SK-N-SH (cell line): ENCODE measurements at regions not wholly inside any gene's neighbourhood (a gene's known extent, or its start where the extent isn't known, plus 50 kb on each side); places are given as distances from the start of the nearest gene placed in this dataset.

Source experiments
- CTCF ChIA-PET: fragments of 300-600, 350-600 bp; formaldehyde crosslinking; extraction: SDS; loops from one replicate; lab custom pipeline; 2021; lab: Yijun Ruan, JAX
- POLR2A ChIA-PET: fragments of 350-600 bp; sonication (Branson Sonifier 250); formaldehyde crosslinking; extraction: SDS; loops from one replicate; lab custom pipeline; 2020; ENCODE audit warnings: antibody characterized with exemption, inconsistent platforms; lab: Yijun Ruan, JAX
- DNase-seq: peaks from one replicate; pipeline ENCODE4 v3.0.0; 2012
- H2AFZ ChIP-seq: fragments of 200-600 bp; sonication (generic); 2 replicates; pipeline ENCODE4 v1.8.1; 2016; ENCODE audit warnings: antibody characterized with exemption, mild to moderate bottlenecking, low read depth
- H3F3A ChIP-seq: fragments of 200-600 bp; sonication (generic); replicated peaks from 2 replicates; pipeline ENCODE3; 2016; ENCODE audit warnings: antibody characterized with exemption, mild to moderate bottlenecking; ENCODE audit not compliant: insufficient read depth
- H3K27ac ChIP-seq, 2 experiments: fragments of 200-500 bp in 1 of 2; fragments of 200-600 bp in 1 of 2; sonication (Bioruptor generic) in 1 of 2; sonication (generic), shearing (Covaris generic) in 1 of 2; 2 replicates each; pipeline versions ENCODE4 v1.5.1 to v1.6.1; 2014 to 2016; ENCODE audit warnings: low read depth in 2 of 2, inconsistent platforms in 1 of 2, low read length in 1 of 2, mild to moderate bottlenecking in 1 of 2, mixed read lengths in 1 of 2
- H3K27me3 ChIP-seq: fragments of 200-600 bp; sonication (generic), shearing (Covaris generic); 2 replicates; pipeline ENCODE4 v1.6.1; 2016; ENCODE audit warnings: mixed run types; ENCODE audit not compliant: insufficient read depth
- H3K36me3 ChIP-seq, 2 experiments: fragments of 200-500 bp in 1 of 2; fragments of 200-600 bp in 1 of 2; sonication (Bioruptor generic) in 1 of 2; sonication (generic) in 1 of 2; replicated peaks in 1 of 2; 2 replicates each; pipeline versions ENCODE3 to v1.5.1; 2014 to 2016; ENCODE audit warnings: low read length in 1 of 2, mild to moderate bottlenecking in 1 of 2; ENCODE audit not compliant: insufficient read depth in 2 of 2, control insufficient read depth in 1 of 2
- H3K4me1 ChIP-seq, 2 experiments: fragments of 200-500 bp in 1 of 2; fragments of 200-600 bp in 1 of 2; sonication (Bioruptor generic) in 1 of 2; sonication (generic), shearing (Covaris generic) in 1 of 2; 2 replicates each; pipeline versions ENCODE4 v1.5.1 to v1.6.1; 2014 to 2016; ENCODE audit warnings: low read depth in 1 of 2, low read length in 1 of 2, mixed run types in 1 of 2; ENCODE audit not compliant: insufficient read depth in 2 of 2, control insufficient read depth in 1 of 2
- H3K4me2 ChIP-seq: fragments of 200-600 bp; sonication (generic), shearing (Covaris generic); 2 replicates; pipeline ENCODE4 v1.6.1; 2017; ENCODE audit warnings: mixed run types
- H3K4me3 ChIP-seq, 2 experiments: fragments of 200-500 bp in 1 of 2; fragments of 200-600 bp in 1 of 2; sonication (Bioruptor generic) in 1 of 2; sonication (generic), shearing (Covaris generic) in 1 of 2; 2 replicates each; pipeline versions ENCODE4 v1.5.1 to v1.8.1; 2014 to 2016; ENCODE audit warnings: low read depth in 2 of 2, inconsistent platforms in 1 of 2, low read length in 1 of 2, mild to moderate bottlenecking in 1 of 2, mixed read lengths in 1 of 2, moderate library complexity in 1 of 2
- H3K79me2 ChIP-seq: fragments of 200-600 bp; sonication (generic); 2 replicates; pipeline ENCODE4 v1.8.1; 2017; ENCODE audit warnings: mild to moderate bottlenecking; ENCODE audit not compliant: insufficient read depth
- H3K9ac ChIP-seq: fragments of 200-600 bp; sonication (generic); 2 replicates; pipeline ENCODE4 v1.6.1; 2017; ENCODE audit warnings: mixed run types
- H3K9me2 ChIP-seq: fragments of 200-600 bp; sonication (generic); 2 replicates; pipeline ENCODE4 v1.6.1; 2017; ENCODE audit warnings: mixed run types
- H3K9me3 ChIP-seq: fragments of 200-600 bp; sonication (generic); 2 replicates; pipeline ENCODE4 v1.6.1; 2017; ENCODE audit warnings: mixed run types, mild to moderate bottlenecking, moderate library complexity
- H4K20me1 ChIP-seq: fragments of 200-600 bp; sonication (generic); 2 replicates; pipeline ENCODE4 v1.6.1; 2017; ENCODE audit warnings: mild to moderate bottlenecking, mixed run types; ENCODE audit not compliant: insufficient read depth
- CHD2 ChIP-seq: fragments of 150-350 bp; IDR thresholded peaks from 2 replicates; pipeline ENCODE4 v1.6.1; 2018; ENCODE audit warnings: low read length; ENCODE audit not compliant: partially characterized antibody
- CTCF ChIP-seq: fragments of 200-600 bp; sonication (generic); IDR thresholded peaks from 2 replicates; pipeline ENCODE4 v1.6.1; 2017; ENCODE audit warnings: antibody characterized with exemption, mild to moderate bottlenecking, moderate library complexity
- ELF1 ChIP-seq: IDR thresholded peaks from 2 replicates; pipeline ENCODE4 v1.4.0; 2012
- EP300 ChIP-seq, 2 experiments: IDR thresholded peaks; 2 replicates each; pipeline versions ENCODE4 v1.4.0 to v1.6.1; 2012; ENCODE audit warnings: borderline replicate concordance in 1 of 2, low read depth in 1 of 2, low read length in 1 of 2
- EZH2phosphoT487 ChIP-seq: fragments of 200-600 bp; sonication (generic); IDR thresholded peaks from 2 replicates; pipeline ENCODE4 v1.6.1; 2017; ENCODE audit warnings: low read depth, mixed run types, mild to moderate bottlenecking, antibody characterized with exemption, moderate library complexity, borderline replicate concordance
- FOSL2 ChIP-seq: IDR thresholded peaks from 2 replicates; pipeline ENCODE4 v1.4.0; 2012; ENCODE audit warnings: low read depth, mild to moderate bottlenecking, moderate library complexity, borderline replicate concordance
- FOXJ3 ChIP-seq: sonication (generic); formaldehyde crosslinking; IDR thresholded peaks from 2 replicates; pipeline ENCODE4 v1.5.1; 2020; ENCODE audit warnings: mild to moderate bottlenecking, missing genetic modification reagents
- FOXM1 ChIP-seq: IDR thresholded peaks from 2 replicates; pipeline ENCODE4 v1.4.0; 2012; ENCODE audit warnings: low read depth, mild to moderate bottlenecking
- GABPA ChIP-seq: IDR thresholded peaks from 2 replicates; pipeline ENCODE4 v1.4.0; 2012; ENCODE audit warnings: low read depth, mild to moderate bottlenecking
- GATA2 ChIP-seq: sonication (generic); formaldehyde crosslinking; IDR thresholded peaks from 2 replicates; pipeline ENCODE4 v1.5.0; 2020; ENCODE audit warnings: mild to moderate bottlenecking, missing genetic modification reagents
- JUND ChIP-seq: IDR thresholded peaks from 2 replicates; pipeline ENCODE4 v1.4.0; 2012
- MXI1 ChIP-seq: IDR thresholded peaks from 2 replicates; pipeline ENCODE4 v1.6.1; 2012; ENCODE audit warnings: mild to moderate bottlenecking, low read depth, low read length, improper control_type of control experiment
- PBX3 ChIP-seq: IDR thresholded peaks from 2 replicates; pipeline ENCODE4; 2012
- RAD21 ChIP-seq: IDR thresholded peaks from 2 replicates; pipeline ENCODE4 v1.6.1; 2012; ENCODE audit warnings: mild to moderate bottlenecking, low read length
- RFX5 ChIP-seq: IDR thresholded peaks from 2 replicates; pipeline ENCODE4 v1.6.1; 2012; ENCODE audit warnings: mild to moderate bottlenecking, improper control_type of control experiment, low read length
- TAF1 ChIP-seq: IDR thresholded peaks from 2 replicates; pipeline ENCODE4 v1.6.1; 2012; ENCODE audit warnings: low read depth, mild to moderate bottlenecking, low read length, moderate library complexity, borderline replicate concordance
- TCF12 ChIP-seq: IDR thresholded peaks from 2 replicates; pipeline ENCODE4 v1.4.0; 2012
- TEAD4 ChIP-seq: IDR thresholded peaks from 2 replicates; pipeline ENCODE4 v1.4.0; 2012; ENCODE audit warnings: mild to moderate bottlenecking, borderline replicate concordance; ENCODE audit not compliant: insufficient read depth
- USF1 ChIP-seq: IDR thresholded peaks from 2 replicates; pipeline ENCODE4 v1.4.0; 2012; ENCODE audit warnings: low read depth, borderline replicate concordance
- WGBS: methylation state at CpG from one replicate; pipeline ENCODE4 v1.1.6; 2017; ENCODE audit warnings: low lambda C conversion rate; 5-methylcytosine and 5-hydroxymethylcytosine counted together

GRCh38 chr4:162912482-162912881 lies 254.2 kb downstream of the NAF1 start:
- TF ChIP-seq FOXJ3 (CRISPR knock-in tag) (no peak), RAD21 (no peak), JUND (no peak), GATA2 (CRISPR knock-in tag) (no peak), USF1 (no peak), CHD2 (no peak), MXI1 (no peak), EP300 (IDR thresholded peaks at IDR 0.05; ENCODE audit: borderline replicate concordance in 1 of 2, low read depth in 1 of 2, low read length in 1 of 2) (no peak), FOXM1 (no peak), FOSL2 (no peak), TEAD4 (no peak), PBX3 (no peak), GABPA (no peak)
- POLR2A ChIA-PET: no interaction called here
- Histone ChIP-seq H3K27ac (no peak overlapping the region), H3K9ac (no peak overlapping the region), H3K79me2 (no peaks in the 10 kb centered on the region), H3K4me1 (no peaks in the 10 kb centered on the region), H4K20me1 (no peaks in the 10 kb centered on the region), H3K9me2 (no peaks in the 10 kb centered on the region), H3K4me2 (no peak overlapping the region), H3F3A (no peaks in the 10 kb centered on the region), H2AFZ (no peak overlapping the region), H3K9me3 (no peaks in the 10 kb centered on the region), H3K27me3 (no peaks in the 10 kb centered on the region), H3K4me3 (no peak overlapping the region), H3K36me3 (no peaks in the 10 kb centered on the region)
- CTCF ChIA-PET: no interaction called here
- no peak for DNase-seq
- 8% methylated on average over 2 of the region's 2 CpGs for WGBS

- Histone ChIP-seq H3K27me3 (no peaks in the 10 kb centered on the region), H3K9me2 (no peaks in the 10 kb centered on the region), H3K9me3 (no peaks in the 10 kb centered on the region), H3K9ac (no peak overlapping the region), H3K36me3 (no peaks in the 10 kb centered on the region), H4K20me1 (no peaks in the 10 kb centered on the region), H3K4me2 (no peak overlapping the region), H3F3A (no peaks in the 10 kb centered on the region), H3K27ac (no peak overlapping the region), H3K4me3 (no peak overlapping the region), H2AFZ (no peak overlapping the region), H3K79me2 (no peaks in the 10 kb centered on the region), H3K4me1 (no peaks in the 10 kb centered on the region)
- WGBS: 10% methylated on average over 3 of the region's 3 CpGs
- POLR2A ChIA-PET: no interaction called here
- DNase-seq: no peak
- CTCF ChIA-PET: no interaction called here
- TF ChIP-seq CTCF: no peak
- no peak for TF ChIP-seq ELF1
- no peak for TF ChIP-seq TCF12
- no peak for TF ChIP-seq EZH2phosphoT487
- TF ChIP-seq RFX5: no peak
- no peak for TF ChIP-seq TAF1
- no peak for TF ChIP-seq EP300 (IDR thresholded peaks at IDR 0.05; ENCODE audit: borderline replicate concordance in 1 of 2, low read depth in 1 of 2, low read length in 1 of 2)
- no peak for TF ChIP-seq FOXJ3 (CRISPR knock-in tag)
These were observed 255.3 kb downstream of the NAF1 start for GRCh38 chr4:162911349-162911748.
